Ovary (tissue), 3 donors: ENCODE measurements at regions not wholly inside any gene's neighbourhood (a gene's known extent, or its start where the extent isn't known, plus 50 kb on each side); places are given as distances from the start of the nearest gene placed in this dataset.

Source experiments
- CTCF ChIP-seq, 3 donors: fragments of 450-650 bp in 2 of 3; fragments of 200-600 bp in 1 of 3; IDR thresholded peaks; one replicate each; pipeline versions ENCODE4 v1.5.1 to v1.8.0; 2016 to 2022; ENCODE audit warnings: antibody characterized with exemption in 3 of 3, mild to moderate bottlenecking in 1 of 3
- POLR2A ChIP-seq: fragments of 450-650 bp; IDR thresholded peaks from one replicate; pipeline ENCODE4 v1.6.1; 2017; ENCODE audit warnings: antibody characterized with exemption, mild to moderate bottlenecking, moderate library complexity
- donor health status: DM: no; HTN: no; CAD: no.

- TF ChIP-seq CTCF (IDR thresholded peaks at IDR 0.05), result no peak
- no peak for TF ChIP-seq POLR2A
Measured at GRCh38 chr11:71200761-71201160, 51.6 kb downstream of the SHANK2 start.
